MCF 10A (cell line): ENCODE measurements at regions not wholly inside any gene's neighbourhood (a gene's known extent, or its start where the extent isn't known, plus 50 kb on each side); places are given as distances from the start of the nearest gene placed in this dataset.

Experiments
- BruUV-seq: library from RNA; stranded (reverse); fragments of 400-500 nt; replicated peaks from 2 replicates; lab custom pipeline; 2021; lab: Mats Ljungman, UMichigan
- CTCF ChIA-PET: fragments of 300-600 bp; sonication (Branson Sonifier 250); formaldehyde crosslinking; extraction: SDS; loops from one replicate; lab custom pipeline; 2021; ENCODE audit warnings: antibody characterized with exemption, inconsistent platforms; lab: Yijun Ruan, JAX
- POLR2A ChIA-PET: fragments of 300-600, 350-650 bp; sonication (Branson Sonifier 250); formaldehyde crosslinking; extraction: SDS; loops from one replicate; lab custom pipeline; 2020; ENCODE audit warnings: antibody characterized with exemption, inconsistent platforms; lab: Yijun Ruan, JAX
- DNase-seq: peaks from one replicate; pipeline ENCODE4 v3.0.0-alpha.2; 2018; ENCODE audit not compliant: unreplicated experiment
- H3K27ac Mint-ChIP-seq: one replicate; pipeline ENCODE4 v1.8.0; 2022; ENCODE audit warnings: mild to moderate bottlenecking, low read depth, mixed read lengths; ENCODE audit not compliant: unreplicated experiment
- H3K27me3 Mint-ChIP-seq: one replicate; pipeline ENCODE4 v1.8.0; 2022; ENCODE audit warnings: mixed read lengths; ENCODE audit not compliant: insufficient read depth, unreplicated experiment
- H3K36me3 Mint-ChIP-seq: one replicate; pipeline ENCODE4 v1.8.0; 2022; ENCODE audit warnings: mild to moderate bottlenecking, moderate library complexity, mixed read lengths; ENCODE audit not compliant: insufficient read depth, unreplicated experiment
- H3K4me1 Mint-ChIP-seq: one replicate; pipeline ENCODE4 v1.8.0; 2022; ENCODE audit warnings: mixed read lengths; ENCODE audit not compliant: insufficient read depth, unreplicated experiment
- H3K4me3 Mint-ChIP-seq: one replicate; pipeline ENCODE4 v1.8.0; 2022; ENCODE audit warnings: mild to moderate bottlenecking, moderate library complexity, mixed read lengths; ENCODE audit not compliant: unreplicated experiment
- H3K9me3 Mint-ChIP-seq: one replicate; pipeline ENCODE4 v1.8.0; 2022; ENCODE audit warnings: mixed read lengths; ENCODE audit not compliant: unreplicated experiment
- CTCF ChIP-seq: fragments of 200-600 bp; IDR thresholded peaks from one replicate; pipeline ENCODE4 v1.8.0; 2022; ENCODE audit warnings: antibody characterized with exemption, mild to moderate bottlenecking; ENCODE audit not compliant: unreplicated experiment
- intact Hi-C: fragments of 100-400 bp; cut with micrococcal nuclease; formaldehyde crosslinking; loops from 2 replicates; pipeline ENCODE4 v1.14.1; 2022

GRCh38 chr2:38218995-38219394 lies 143.0 kb upstream of the CYP1B1 start:
- H3K27ac Mint-ChIP-seq = no peak overlapping the region
- intact Hi-C loops = no loop called here
- no peak overlapping the region for H3K4me3 Mint-ChIP-seq
- no peak for DNase-seq
- H3K9me3 Mint-ChIP-seq = peaks cover 5% of the 10 kb centered on the region
- no TSS peak for BruUV-seq
- peaks cover 18% of the 10 kb centered on the region for H3K36me3 Mint-ChIP-seq
- H3K4me1 Mint-ChIP-seq = peaks cover 44% of the 10 kb centered on the region
- no peak for TF ChIP-seq CTCF
- H3K27me3 Mint-ChIP-seq = no peaks in the 10 kb centered on the region
- CTCF ChIA-PET = interaction anchor here (0.6 to 1.8 kb wide), 3 partner anchors 13 to 50 kb away, joined by 3 to 4 read pairs (median 4); no protein-coding TSS in a partner anchor
- POLR2A ChIA-PET = interaction anchor here (1.6 kb wide), 1 partner anchor 17 kb away, joined by 3 read pairs; no protein-coding TSS in a partner anchor

- Mint-ChIP-seq H3K27me3 (no peaks in the 10 kb centered on the region), H3K36me3 (peaks cover 18% of the 10 kb centered on the region), H3K4me1 (peaks cover 48% of the 10 kb centered on the region), H3K9me3 (peaks cover 5% of the 10 kb centered on the region), H3K27ac (no peak overlapping the region), H3K4me3 (no peak overlapping the region)
- intact Hi-C loops = no loop called here
- DNase-seq = no peak
- ChIA-PET CTCF (interaction anchor here (0.6 to 1.8 kb wide), 4 partner anchors 14 to 112 kb away, joined by 3 to 4 read pairs (median 3); no protein-coding TSS in a partner anchor), POLR2A (interaction anchor here (0.7 to 1.9 kb wide), 3 partner anchors 17 to 1859 kb away, joined by 3 to 7 read pairs (median 4); no protein-coding TSS in a partner anchor)
- no peak for TF ChIP-seq CTCF
- no TSS peak for BruUV-seq
Measured at GRCh38 chr2:38218591-38218991, 142.6 kb upstream of the CYP1B1 start.

- CTCF ChIA-PET = interaction anchor here (0.6 to 1.8 kb wide), 6 partner anchors 15 to 111 kb away, joined by 3 to 4 read pairs (median 4); no protein-coding TSS in a partner anchor
- no peak for TF ChIP-seq CTCF
- POLR2A ChIA-PET = interaction anchor here (0.7 to 4.3 kb wide), 5 partner anchors 20 to 1858 kb away, joined by 3 to 36 read pairs (median 5); partner anchors contain the start of gene SRSF7
- BruUV-seq = no TSS peak
- peaks cover 5% of the 10 kb centered on the region for H3K9me3 Mint-ChIP-seq
- no peak overlapping the region for H3K4me3 Mint-ChIP-seq
- H3K4me1 Mint-ChIP-seq = peaks cover 44% of the 10 kb centered on the region
- intact Hi-C loops = no loop called here
- peaks cover 18% of the 10 kb centered on the region for H3K36me3 Mint-ChIP-seq
- no peak overlapping the region for H3K27ac Mint-ChIP-seq
- H3K27me3 Mint-ChIP-seq = no peaks in the 10 kb centered on the region
- no peak for DNase-seq
Measured at GRCh38 chr2:38217401-38218188, 141.6 kb upstream of the CYP1B1 start.

GRCh38 chr2:38216886-38217285 lies 140.9 kb upstream of the CYP1B1 start:
- intact Hi-C loops = loop anchor here (1.0 kb wide), 1 partner anchor 43 kb away; no protein-coding TSS in a partner anchor
- H3K36me3 Mint-ChIP-seq = peaks cover 18% of the 10 kb centered on the region

More at GRCh38 chr2:38216886-38217285, 140.9 kb upstream of the CYP1B1 start:
- no peak for TF ChIP-seq CTCF
- DNase-seq = no peak
- BruUV-seq = no TSS peak
- Mint-ChIP-seq H3K27ac (peak overlapping the region; percentile 74), H3K27me3 (no peaks in the 10 kb centered on the region), H3K9me3 (peaks cover 5% of the 10 kb centered on the region), H3K4me3 (no peak overlapping the region), H3K4me1 (peaks cover 44% of the 10 kb centered on the region)
- POLR2A ChIA-PET = interaction anchor here (0.8 to 4.3 kb wide), 7 partner anchors 21 to 535 kb away, joined by 3 to 36 read pairs (median 5); partner anchors contain the start of gene SRSF7
- CTCF ChIA-PET = interaction anchor here (0.5 to 1.1 kb wide), 3 partner anchors 58 to 291 kb away, joined by 4 to 6 read pairs (median 4); no protein-coding TSS in a partner anchor
